ENCODE measurements at regions not wholly inside any gene's neighbourhood (a gene's known extent, or its start where the extent isn't known, plus 50 kb on each side); places are given as distances from the start of the nearest gene placed in this dataset.
"Not testable (repeated sequence)": the region's sequence is repeated elsewhere in the genome, so short reads cannot be mapped to it uniquely, and the experiment has no call there.

DNA sequence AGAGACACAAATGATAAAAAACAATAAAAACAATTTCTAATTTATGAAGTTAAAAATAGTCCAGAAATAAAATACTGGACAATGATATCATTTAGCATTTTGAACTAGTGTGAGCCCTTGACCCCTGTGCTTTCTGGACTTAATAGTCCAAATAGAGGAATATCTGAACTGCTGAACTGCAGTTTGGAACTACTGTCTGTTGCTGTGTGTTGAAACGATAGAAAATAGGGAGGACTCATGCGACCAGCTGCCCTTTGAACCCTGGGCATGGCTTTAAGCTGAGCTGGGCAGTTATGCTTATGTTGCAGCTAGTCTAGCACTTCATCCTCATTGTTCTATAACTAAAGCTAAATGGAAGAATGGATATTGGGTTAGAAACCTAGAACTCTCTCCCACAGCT, 99.5 kb downstream of the FMR1NB start:
- no peak for DNase-seq

DNA sequence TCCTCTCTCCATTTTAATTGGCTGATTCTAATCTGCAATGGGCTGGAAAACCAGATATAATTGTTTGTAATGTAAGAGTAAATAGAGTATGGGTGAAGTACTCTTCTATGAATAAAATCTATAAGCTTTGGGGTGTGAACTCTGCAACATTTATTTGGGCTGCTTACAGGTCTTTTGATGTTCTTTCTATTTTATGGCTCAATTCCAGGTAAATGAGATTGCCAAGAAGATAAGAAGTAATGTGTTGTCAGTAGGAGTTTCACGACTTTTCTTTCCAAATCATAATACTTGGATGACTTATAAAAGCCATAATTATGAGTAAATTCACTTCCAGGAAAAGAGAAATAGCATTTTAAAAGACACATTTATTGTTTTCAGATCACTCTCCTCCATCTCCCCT, 103.5 kb downstream of the FMR1NB start:
- DNase-seq: no peak

DNA sequence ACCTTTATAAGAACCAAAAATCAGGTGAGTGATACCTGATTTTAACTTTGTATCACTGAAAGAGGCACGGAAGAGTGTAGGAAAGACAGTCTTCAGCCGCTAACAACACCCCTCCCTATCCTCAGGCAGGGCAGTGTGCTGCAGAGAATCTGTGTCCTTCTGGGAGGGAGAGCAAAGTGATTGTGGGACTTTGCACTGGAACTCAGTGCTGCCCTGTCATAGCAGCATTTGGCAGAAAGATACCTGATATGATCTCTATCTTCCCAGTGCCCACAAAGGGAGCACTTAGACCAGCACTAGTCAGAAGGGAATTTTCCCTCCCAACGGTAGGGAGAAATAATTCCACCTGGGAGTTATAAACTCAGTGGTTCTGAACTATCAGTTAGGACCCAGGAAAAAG, 139.0 kb downstream of the FMR1NB start:
- no peak for DNase-seq

DNA sequence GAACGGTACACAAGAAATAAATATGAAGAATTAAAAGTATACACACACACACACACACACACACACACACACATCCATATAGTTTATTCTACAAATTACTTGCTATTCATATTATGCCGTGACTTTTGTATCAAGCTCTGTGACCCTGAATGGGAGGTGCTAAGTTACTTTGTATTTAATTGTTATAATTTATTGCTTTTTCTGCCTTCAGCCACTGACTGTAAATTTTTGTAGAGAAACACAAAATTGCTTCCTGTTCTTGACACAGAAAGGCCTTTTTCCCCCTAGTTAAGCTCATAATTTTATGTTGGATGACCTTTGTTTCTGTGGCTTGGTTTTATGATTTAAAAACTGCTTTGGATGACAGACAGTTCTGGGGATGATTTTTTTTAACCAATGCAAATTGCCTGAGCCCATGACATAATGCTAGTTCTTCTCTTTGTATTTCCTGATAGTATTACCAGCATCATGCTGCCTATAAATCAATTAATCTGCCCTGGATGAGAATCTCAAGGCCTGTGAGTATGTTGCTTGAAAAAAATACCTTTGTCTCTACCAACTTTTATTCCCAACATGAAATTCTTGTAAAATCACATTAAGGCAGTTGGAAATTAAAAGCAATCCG, 140.0 kb downstream of the FMR1NB start:
- no peak for DNase-seq

DNA sequence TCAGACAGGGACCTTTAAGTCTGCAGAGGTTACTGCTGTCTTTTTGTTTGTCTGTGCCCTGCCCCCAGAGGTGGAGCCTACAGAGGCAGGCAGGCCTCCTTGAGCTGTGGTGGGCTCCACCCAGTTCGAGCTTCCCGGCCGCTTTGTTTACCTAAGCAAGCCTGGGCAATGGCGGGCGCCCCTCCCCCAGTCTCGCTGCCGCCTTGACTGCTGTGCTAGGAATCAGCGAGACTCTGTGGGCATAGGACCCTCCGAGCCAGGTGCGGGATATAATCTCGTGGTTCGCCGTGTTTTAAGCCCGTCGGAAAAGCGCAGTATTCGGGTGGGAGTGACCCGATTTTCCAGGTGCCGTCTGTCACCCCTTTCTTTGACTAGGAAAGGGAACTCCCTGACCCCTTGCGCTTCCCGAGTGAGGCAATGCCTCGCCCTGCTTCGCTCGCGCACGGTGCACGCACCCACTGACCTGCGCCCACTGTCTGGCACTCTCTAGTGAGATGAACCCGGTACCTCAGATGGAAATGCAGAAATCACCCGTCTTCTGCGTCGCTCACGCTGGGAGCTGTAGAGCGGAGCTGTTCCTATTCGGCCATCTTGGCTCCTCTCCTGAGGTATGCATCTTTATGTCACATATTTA, 147.9 kb downstream of the FMR1NB start:
- DNase-seq: not testable (repeated sequence)

DNA sequence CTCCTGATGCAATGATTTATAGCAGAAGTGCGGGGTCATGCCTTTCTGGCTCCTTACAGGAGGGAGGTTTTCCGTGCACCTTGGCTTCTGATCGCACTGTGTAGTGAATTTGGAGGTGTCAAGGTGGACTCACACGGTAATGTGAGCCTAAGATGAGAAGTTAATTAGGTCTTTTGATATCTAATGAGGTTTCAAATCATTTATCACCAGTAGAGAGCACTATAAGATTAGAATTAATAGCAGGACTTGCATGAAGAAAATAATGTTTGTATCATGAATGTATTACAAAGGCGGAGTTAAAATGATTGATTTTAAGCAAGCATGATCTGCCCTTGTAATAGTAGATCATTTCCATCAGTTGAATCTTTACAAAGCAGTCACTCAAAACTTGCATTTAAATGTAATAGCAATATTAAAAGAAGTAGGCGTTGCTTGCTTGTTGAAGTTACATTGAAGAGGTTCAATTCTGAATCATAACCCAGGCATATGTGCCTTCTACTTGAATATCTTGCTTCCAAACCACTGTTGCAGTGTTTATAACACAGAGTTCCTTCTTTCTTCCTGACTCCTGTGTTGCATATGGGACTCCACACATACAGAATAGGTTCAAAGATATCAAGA, 152.1 kb downstream of the FMR1NB start:
- no peak for DNase-seq

DNA sequence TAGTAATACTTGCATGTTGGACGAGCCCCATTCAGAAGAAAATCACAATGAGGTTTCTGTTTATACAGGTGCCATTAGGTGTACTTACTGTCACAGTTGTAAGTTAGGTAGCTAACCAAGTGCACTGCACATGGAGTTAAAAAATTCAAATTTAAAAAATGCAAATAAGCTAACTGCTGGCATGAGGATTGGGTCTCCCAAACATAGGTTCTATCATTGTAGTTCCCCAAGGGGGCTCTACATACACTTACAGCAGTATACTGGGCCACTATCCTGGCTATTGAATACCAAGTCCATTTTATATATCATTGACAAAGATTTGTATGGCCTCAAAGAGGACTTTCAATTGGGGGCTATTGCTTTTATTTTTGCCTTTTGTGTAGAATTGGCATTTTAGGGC, 153.4 kb downstream of the FMR1NB start:
- DNase-seq: no peak

DNA sequence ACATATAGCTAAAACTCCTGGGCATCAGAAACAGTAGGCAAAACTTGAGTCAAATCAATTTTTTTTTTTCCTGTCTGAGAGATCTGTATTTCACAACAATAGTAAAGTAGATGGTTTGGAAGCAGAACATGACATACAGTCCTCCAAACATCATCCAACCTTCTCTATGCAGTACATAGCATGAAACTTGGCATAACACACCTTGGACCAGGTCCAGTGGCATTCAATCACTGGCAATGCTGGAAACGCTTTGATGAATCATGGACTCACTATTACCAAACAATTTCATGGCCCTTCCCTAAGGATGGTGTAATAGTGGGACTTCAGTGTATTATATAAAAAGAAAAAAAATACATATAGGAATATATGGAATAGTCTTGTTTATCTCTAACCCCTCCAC, 154.6 kb downstream of the FMR1NB start:
- no peak for DNase-seq

DNA sequence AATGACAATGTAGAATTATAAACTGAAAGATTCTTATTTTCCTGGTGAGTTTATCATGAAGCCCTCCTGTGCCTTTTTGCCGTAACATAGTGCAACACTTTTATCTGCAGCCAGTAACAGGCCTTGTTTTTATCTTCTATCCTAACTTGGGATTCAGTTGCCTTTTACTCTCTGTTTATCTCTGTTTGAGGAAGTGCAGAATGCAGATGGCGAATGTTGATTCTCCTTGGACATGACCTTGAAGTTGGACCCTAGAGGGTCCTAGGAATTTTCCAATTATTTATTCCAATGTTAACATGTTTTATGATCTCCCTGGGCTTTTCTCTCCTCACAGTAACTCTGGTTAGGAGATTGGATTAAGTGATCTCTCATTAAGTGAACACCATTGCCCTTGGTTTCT, 165.0 kb downstream of the FMR1NB start:
- DNase-seq: no peak

DNA sequence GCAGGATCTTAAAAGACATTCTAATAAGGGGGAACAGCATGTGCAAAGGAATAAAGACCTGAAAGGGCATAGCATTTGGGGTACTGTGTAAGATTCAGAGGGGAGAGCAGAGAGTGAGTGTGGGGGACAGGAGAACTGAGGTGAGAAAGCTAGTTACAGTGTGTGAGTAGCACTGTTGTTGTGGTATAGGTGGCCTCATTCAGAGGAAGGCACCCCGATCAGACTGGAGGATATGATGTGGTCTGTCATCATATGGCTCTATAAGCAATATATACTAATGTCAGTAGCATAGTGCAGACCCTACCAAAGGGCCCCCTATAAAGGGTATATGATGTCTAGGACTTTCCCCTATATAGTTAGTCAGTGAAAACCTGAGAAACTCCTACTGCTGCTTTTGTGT, 175.8 kb downstream of the FMR1NB start:
- no peak for DNase-seq

DNA sequence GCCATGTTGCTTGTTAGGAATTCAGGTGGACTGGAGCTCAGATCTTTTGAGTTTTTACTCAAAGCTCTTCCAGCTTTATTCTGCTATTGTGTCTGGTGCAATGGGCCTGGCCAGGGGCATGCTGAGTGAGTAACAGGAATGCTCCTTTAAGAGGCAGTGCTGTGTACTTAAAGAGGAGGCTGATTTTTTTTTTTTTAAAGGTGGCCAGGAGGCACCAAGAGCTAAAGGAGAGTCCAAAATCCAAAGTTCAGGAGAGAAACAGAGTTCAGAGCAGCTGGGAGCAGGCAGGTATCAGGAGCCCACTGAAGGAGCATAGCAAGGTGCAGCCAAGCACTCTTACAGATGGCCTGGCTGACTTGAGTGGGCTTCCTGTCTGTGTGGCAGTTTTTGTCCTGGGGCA, 178.7 kb downstream of the FMR1NB start:
- no peak for DNase-seq

DNA sequence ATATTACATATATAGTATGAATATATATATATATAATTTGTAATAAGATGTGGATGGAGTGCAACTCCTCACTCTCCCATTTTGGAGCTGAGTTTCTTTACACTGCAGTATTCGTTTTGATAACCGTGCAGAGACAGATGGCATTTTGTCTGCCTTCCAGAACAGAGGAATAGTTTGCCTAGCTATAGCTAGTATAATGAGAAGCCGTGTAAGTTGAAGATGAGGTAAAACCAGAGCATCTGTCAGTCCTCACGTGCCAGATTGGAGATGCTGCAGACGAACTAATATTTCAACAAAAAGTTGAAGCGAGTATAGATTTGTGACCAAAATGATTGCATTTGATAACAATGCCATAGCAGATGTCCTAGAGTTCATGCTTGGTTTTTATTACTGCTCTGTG, 180.6 kb downstream of the FMR1NB start:
- DNase-seq: no peak

DNA sequence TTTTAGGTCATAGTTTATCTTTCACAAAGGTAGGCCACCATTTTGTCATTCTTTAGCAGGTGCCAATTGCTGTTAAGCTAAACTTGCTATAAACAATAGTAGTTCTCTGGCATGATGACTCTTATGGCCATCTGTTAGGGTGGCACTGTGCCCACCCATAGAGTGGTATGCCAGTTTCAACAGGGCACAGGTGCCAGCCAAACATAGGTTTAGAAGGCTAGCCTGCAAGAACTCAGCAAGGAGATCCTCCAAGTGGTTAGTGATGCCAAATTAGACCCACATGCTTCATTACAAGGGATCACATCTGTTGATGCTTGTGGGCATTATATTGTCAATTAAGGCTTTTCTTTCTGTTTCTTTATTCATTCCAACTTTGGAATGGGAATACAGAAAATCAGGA, 204.5 kb downstream of the FMR1NB start:
- DNase-seq: no peak

DNA sequence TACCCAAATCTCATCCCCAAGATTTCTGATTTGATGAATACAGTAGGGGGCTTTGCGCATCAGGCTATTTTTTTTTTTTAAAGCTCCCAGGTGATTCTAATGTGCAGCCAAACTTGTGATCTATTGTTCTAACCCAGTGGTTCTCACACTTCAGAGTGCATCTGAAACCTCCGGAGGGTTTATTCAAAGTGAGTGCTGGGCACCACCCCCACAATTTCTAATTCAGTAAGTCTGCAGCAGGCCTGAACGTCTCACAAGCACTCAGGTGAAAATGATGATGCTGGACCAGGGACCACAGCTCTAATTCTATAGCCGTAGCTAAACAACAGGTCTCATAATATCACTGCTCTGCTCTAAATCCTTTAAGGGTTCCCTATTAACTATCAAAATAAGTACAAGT, 211.4 kb downstream of the FMR1NB start:
- no peak for DNase-seq

DNA sequence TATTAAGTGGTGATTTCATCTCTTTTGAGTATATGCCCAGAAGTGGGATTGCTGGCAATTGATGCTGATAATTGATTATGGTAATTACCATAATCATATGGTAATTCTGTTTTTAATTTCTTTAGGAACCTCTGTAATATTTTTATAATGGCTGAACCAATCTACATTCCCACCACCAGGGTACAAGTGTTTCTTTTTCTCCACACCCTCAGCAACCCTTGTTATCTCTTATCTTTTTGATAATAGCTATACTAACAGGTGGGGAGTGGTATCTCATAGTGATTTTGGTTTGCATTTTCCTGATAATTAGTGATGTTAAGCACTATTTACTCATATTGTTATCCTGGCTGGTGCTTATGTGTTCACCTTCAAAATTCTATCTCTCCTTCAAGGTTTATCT, 212.6 kb downstream of the FMR1NB start:
- DNase-seq: no peak

DNA sequence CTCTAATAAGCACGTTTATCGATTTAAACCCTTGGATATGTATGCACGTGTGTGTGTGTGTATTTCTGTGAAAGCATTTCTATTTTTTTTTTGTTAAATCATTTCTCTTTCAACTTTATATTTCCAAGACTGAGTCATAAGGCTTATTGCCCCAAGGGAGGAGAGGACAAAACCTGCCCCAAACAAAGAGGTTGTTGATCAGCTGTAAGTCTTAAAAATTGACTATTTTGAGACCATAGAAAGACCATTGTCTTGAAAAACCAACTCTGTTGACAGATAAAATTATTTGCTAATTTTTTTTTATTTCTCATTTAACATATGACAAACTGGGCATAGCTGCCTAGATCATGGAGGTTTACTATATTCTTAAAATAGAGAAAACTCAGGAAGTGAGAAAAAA, 222.4 kb downstream of the FMR1NB start:
- DNase-seq: no peak

DNA sequence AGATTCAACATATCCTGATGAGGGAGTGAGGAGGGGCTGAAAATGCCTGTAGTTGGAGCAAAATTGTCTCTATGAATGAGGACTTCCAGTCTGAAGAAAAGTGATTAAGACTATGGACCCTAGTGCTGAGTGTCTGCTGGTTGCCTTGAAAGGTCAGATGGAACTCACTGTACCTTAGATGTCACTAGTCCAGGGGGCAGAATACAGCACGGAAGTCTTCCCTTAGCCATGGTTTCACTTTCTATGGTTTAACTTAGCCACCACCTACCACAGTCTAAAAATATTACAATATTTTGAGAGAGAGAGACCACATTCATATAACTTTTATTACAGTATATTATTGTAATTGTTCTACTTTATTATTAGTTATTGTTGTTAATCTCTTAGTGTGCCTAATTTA, 223.1 kb downstream of the FMR1NB start:
- DNase-seq: no peak

DNA sequence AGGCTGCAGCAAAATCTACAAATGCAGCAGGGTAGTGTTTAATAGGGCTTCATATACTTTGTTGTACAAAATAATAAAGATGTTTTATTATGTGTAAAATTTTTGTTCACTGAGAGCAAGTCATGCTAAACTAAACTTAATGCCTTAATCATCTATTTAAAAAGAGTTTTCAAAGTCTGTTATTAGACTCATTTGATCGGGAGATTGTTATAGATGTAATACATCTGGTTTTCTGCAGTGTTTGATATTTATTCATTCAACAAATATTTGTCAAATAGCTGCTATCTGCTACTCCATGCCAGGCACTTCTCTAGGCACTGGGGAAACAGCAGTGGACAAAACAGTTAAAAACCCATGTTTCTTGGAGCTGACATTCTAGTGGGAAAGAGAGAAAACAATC, 233.6 kb downstream of the FMR1NB start:
- no peak for DNase-seq

DNA sequence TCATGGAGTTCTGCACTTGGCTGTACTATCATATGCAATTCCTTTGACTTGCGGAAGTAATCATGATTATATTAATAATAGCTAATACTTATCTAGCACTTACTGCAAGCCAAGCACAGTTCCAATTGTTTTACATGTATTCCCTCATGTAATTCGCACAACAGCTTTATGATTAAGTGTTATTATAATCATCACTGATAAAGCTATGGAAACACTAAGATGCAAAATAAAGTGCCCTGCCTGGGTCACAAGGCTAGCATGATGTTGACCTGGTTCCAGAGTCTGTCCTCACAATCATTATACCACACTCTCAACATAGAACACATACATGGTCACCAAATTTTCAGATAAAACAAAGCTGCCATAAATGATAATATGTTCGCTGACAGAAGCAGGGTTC, 234.6 kb downstream of the FMR1NB start:
- no peak for DNase-seq

DNA sequence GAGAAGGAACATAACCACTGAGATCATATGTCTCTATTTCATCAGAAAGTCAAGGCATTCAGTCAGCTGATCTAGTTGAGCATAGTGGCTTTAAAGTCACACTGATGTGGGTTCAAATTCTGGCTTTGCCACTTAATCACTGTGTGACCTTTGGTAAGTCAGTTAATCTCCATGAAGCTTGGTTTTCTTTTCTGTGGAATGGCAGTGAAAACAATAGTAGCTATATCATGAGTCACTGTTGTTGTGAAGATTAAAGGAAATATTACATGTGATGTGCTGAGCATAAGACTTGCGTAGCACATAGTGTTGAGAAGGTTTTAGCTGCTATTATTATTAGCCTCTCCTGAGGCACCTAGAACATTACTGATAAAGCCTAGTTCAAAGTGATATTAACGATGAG, 242.2 kb downstream of the FMR1NB start:
- no peak for DNase-seq

DNA sequence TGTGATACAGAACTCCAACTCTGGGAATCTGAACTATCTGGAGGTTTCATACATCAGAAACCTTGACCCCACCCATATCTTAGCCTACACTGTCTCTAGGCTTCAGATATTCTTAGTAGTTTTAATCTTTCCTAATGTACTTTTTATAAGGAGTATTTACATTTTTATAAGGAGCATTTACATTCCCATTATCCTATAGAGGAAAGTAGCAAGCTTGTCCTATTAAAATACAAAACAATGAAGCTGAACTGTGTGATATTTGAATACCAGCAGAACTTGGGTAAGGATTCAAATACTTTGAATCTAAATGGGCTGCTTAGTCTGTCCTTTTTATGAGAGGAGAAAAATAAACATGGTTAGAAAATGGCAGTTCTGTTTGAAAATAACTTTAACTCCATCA, 247.4 kb downstream of the FMR1NB start:
- no peak for DNase-seq

DNA sequence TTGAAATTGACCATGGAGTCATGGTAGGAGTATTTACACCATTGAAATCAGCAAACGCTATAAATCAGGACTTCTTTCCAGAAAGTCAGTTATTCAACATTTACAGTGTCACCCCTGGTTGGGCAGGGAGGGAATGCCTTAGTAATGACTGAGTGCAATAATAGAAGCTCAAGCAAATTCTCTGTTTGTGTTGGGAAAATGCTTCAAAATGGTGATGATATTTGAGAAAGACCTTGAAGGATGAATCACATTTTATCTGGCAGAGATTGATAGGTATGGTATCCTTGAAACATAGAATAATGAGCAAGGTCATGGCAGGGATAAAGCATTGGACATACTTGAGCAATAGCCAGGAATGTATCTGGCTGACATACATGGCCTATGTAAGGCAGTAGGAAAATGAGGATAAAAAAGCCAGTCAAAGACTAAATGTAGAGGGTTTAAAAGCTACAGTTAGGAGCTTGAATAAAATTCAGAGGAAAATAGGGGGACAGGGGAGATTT, 248.7 kb downstream of the FMR1NB start:
- no peak for DNase-seq

DNA sequence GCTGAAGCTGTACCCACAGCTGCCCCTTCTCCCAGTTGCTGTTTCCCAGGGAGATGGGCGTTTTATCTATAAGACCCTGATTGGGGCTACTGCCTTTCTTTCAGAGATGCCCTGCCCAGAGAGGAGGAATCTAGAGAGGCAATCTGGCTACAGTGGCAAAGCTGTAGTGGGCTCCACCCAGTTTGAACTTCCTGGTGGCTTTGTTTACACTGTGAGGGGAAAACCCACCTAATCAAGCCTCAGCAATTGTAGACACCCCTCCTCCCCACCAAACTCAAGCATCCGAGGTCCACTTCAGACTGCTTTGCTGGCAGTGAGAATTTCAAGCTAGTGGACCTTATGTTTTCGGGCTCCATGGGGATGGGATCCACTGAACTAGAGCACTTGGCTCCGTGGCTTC, 240.4 kb upstream of the AFF2 start:
- DNase-seq: no peak
